SHP77 (cell line): ENCODE measurements at regions not wholly inside any gene's neighbourhood (a gene's known extent, or its start where the extent isn't known, plus 50 kb on each side); places are given as distances from the start of the nearest gene placed in this dataset.

ENCODE experiments used
- DNase-seq, 2 experiments: peaks; one replicate each; lab custom pipeline; 2025; lab: John Stamatoyannopoulos, UW

DNA sequence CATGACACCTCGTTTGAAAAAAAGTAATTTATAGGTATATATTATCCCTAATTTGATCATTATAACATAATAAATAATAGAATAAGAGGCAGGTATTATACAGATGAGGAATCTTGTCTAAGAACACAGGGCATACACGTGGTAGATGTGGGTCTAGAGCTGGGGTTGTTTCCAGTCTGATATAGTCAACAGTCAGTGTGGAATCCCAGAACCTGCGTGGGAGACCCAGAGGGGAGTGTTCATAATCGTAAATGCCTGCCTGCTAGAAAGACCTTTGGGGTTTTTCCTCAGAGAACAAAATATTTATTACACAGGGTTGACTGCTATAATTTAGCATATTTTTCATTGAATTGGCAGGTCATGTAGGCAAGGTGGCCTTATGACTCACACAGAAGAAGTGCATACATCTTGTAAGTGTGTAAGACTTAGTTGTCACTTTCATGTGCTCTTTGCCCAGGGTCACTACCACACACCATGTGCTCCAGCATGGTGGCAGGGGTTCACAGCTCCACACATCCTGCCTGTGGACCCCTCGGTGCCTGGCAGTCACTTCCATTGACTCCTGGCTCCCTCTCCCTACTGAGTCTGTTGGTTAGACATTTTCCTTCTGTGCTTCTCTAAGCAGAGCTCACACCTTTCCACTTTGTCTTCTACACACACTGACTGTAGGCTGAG, 94.9 kb upstream of the IKZF1 start:
- DNase-seq = no peak

- DNase-seq = no peak
These were observed 96.0 kb upstream of the IKZF1 start for GRCh38 chr7:50208378-50208982.

GRCh38 chr7:50207686-50208255, 96.7 kb upstream of the IKZF1 start:
- DNase-seq = no peak

- DNase-seq = no peak
These were observed 97.3 kb upstream of the IKZF1 start for GRCh38 chr7:50207251-50207564.

DNA sequence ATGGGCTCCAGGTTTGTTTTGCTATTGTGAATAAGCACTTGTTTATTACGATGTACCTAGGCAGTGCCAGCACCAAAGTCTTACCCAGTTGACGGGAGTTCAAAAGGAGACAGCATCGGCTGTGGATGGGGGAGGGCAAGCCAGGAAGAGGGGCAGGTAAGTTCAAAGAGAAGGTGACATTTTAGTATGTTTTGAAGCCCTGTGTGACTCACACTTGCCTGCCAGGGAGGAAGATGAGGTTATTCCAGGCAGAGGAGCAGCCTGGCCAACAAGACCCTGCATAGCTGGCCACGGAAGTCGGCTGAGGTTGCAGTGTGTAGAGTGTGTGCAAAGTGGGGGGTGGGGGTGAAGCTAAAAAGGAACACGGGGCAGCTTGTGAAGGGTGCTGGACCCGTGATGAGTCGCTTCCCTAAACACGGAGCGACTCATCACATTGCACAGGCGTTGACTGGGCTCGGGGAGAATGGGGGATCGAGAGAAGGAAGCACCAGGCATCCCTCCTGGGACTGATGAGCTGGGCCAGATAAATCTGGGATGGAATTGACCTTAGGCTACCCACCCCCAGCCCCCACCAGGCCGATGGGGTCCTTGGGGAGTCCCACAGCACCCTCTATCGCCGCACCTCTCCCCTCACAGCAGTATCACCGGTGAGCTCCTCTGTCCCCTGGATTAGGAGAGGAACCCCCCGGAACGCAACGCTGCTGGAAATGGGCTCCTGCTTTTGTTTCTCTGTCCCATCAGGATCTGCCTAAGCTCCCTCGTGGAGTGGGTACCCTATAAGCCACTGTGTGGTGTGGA, 97.9 kb upstream of the IKZF1 start:
- no peak for DNase-seq

DNA sequence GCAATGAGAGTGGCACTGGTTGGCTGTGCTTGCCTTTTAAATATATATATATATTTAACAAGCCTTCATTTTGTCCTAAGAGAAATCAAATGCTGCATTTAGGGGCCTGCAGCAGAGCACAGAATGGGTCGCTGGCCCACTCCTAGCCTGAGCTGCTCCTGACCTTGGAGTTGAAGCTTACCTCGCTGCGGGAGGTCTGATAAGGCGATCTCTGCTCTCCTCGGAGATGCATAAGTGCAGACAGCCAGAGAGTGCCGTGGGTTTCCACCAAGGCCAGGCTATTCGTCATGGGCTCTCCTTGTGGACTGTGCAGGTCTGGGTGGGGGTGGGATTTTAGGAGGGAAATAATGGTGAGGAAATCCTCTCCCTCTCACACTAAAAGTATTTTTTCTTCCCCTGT, 99.5 kb upstream of the IKZF1 start:
- no peak for DNase-seq

GRCh38 chr7:50204581-50204980, 99.9 kb upstream of the IKZF1 start:
- no peak for DNase-seq

GRCh38 chr7:50203521-50203920, 101.0 kb upstream of the IKZF1 start:
- no peak for DNase-seq

GRCh38 chr7:50202052-50202555, 102.4 kb upstream of the IKZF1 start:
- no peak for DNase-seq

DNA sequence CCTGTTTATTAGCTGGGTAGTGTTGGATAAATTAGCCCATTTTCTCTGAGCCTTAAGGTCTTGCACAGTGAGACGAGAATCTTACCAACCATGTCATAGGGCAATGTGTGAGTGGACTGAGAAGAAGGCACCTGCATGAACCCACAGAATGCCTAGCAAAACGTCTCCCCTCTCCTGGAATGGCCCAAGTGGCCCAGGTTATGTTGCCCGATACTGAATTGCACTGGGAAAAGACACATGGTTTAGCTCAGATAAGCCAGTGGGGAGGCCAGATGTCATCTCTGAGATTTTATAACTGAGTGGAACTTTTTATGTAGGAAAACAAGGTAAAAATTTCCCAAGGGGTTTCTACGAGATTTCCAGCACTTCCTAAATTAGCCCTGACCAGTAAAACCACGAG, 104.7 kb upstream of the IKZF1 start:
- DNase-seq = no peak

DNA sequence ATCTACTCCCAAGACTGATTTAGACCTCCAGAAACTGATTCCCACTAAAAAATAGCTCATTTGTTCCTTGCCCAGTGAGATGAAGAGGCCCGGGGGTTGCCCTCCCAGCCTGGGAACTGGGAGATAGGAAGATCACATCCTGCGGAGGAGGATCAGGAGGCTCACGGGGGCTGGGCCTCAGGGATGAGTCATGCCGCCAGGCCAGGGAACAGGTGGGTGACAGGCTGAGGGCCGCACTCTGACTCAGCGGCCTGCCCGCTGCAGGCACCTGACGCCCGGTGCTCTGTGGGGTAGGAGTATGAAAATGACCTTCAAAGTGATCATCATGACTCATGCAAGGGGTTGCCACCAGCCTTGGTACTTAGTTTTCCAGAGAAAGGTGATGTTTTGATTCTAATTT, 104.5 kb upstream of the ZPBP start:
- DNase-seq = peak; percentile 78 to 81

- DNase-seq = peak in 1 of 2 experiments; percentile 15
These were observed 103.7 kb upstream of the ZPBP start for GRCh38 chr7:50196719-50197118.

GRCh38 chr7:50190776-50191175, 97.7 kb upstream of the ZPBP start:
- no peak for DNase-seq

DNA sequence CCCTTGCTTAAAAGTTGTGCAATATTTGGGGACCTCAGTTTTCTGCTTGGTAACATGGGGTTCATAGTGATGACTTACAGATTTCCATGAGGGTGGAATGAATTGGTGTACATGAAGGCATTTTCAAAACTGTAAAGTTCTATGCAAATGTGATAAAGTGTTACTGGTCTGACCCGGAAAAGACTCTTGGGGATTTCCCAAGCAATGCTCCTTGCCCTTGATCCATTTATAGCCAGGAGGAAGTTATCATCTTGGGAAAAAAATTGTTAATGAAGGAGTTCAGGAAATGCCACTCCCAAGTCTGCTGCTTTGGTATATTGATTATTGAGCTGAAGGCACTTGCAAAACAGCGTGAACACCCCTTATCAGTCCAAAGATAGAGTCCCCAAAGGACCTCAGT, 96.3 kb upstream of the ZPBP start:
- DNase-seq = no peak

DNA sequence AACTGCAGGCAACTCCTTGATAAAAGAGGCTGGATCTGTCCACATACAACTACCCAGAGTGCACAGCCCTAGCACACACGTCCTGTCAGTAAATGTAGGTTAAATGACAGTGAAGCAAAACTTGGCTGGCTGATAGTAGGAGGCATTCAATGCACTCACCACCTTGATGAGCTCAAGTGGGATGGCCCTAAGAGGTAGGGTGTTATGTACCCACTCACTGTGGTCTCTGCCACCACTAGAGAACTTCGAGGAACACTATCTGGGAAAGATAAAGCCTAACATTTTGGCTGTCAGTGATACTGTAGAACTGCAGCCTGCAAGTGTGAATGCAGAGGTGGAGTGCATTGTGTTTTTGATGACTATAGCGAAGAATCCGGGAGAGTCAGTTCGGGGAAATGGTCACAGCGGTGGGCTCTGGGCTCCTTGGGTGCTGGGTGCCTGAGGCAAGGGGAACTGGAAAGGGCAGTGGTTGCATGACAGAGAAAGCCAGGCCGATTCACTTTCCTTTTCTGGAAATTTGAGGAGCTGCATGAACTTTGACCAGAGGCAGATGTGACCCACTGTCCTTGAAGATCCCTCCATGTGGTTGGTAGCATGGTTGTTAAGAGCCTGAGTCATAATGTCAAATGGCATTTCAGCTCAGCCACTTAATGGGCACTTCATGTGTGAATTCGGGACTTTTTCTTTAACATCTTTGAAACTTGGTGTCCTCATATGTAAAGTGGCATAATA, 93.1 kb upstream of the ZPBP start:
- DNase-seq = no peak

DNA sequence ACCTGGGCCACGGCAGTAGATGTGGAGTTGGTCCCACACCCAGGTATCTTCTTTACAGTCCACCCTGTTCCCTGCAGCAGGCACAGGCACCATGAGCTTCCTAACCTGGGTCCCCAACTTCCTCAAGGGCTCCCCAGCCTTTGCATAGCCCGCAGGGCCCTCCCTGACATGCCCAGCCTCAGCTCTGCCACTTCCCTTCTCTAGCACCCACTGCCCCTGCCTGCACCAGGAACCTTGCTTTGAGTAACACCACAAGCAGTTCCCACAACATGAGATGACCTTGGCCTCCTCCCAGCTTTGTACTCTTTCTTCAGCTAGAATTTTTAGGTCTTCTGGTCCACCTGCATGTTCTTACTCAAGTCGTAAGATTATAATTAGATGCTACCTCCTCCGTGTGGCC, 92.2 kb upstream of the ZPBP start:
- no peak for DNase-seq

DNA sequence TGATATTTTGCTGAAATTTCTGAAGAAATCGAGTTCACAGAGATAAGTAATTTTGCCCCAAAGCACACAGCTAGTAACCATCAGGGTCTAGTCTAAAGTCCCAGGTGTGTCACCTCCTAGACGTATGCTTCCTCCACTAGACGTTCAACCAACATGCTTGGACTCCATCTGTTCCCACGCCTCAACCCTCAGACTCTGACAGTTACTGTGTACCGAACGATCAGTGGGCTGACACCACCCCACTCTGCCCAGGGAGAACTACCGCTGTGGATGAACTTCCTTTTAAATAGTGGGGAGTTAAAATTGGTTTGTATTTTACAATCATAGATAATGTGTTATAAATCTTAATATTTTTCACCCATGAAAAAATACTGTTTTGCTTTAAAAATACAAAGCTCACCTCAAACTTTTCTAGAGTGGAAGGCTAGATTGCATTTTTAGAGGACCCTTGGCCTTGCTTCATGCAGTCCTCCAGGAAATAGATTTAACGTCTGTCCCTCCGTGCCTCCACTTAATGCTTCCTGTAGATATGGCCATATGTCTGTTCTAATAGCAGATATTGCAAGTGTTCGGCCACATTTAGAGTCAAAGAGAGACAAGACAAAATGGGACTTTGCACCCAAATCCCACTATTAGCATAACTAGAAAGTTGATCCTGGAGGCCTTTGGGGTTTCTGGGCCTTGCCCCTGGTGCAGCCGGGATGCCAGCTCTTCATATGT, 91.4 kb upstream of the ZPBP start:
- DNase-seq = no peak

- DNase-seq = no peak
These were observed 89.7 kb upstream of the ZPBP start for GRCh38 chr7:50182759-50183158.

GRCh38 chr7:50181081-50181480, 88.0 kb upstream of the ZPBP start:
- no peak for DNase-seq

- DNase-seq = no peak
These were observed 85.1 kb upstream of the ZPBP start for GRCh38 chr7:50178166-50178565.

DNA sequence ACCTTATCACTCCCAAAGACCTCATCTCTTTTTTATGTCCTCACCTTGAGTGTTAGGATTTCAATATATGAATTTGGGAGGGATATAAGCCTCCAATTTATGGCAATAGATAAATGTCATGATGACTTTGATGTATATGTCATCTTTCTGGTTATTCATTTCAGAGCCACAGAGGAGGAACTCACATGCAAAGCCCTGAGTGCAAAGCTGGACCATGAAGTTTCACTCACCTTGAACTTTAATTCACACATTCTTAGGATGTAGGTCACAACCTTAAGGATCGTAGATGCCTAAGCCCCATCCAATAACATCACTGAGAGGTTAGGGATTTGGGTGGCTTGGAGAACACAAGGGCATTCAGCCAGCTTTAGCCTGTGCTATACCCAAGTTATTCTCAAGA, 81.9 kb upstream of the ZPBP start:
- DNase-seq = no peak
